ENCODE measurements at regions not wholly inside any gene's neighbourhood (a gene's known extent, or its start where the extent isn't known, plus 50 kb on each side); places are given as distances from the start of the nearest gene placed in this dataset.

DNA sequence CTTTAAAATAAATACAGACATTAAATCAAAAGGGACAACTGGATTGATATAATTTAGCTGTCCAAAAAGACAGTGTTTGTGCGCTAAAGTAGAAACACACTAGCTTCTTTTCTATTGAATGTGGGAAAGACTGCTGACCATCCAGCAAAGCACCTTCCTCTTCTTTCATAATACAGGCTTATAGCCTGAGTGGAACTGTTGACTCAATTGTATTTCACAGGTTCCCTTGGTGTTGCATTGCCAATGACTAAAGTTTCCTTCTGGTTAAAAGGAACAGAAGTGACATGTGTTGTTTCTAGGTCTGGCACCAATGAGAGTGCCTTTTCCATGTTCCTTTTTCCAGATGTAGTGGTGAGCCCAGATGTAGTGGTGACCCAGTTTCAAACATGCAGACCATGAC, 412.3 kb downstream of the RNF144A start:
- peaks cover 50% of the 10 kb centered on the region for H3K4me1 Mint-ChIP-seq
- no peak overlapping the region for H3K27ac Mint-ChIP-seq
- Histone ChIP-seq H3K9ac (ENCODE audit: extremely low read depth, low read length, poor library complexity, severe bottlenecking) (no peak overlapping the region), H3K9me3 (ENCODE audit: control insufficient read depth, low read length) (peaks cover 7% of the 10 kb centered on the region), H3K27me3 (ENCODE audit: control insufficient read depth, insufficient read depth, low read length, poor library complexity, severe bottlenecking) (peaks cover 46% of the 10 kb centered on the region), H3K27ac (ENCODE audit: low read depth, low read length) (no peak overlapping the region), H3K4me1 (ENCODE audit: control insufficient read depth, insufficient read depth, low read length) (peaks cover 11% of the 10 kb centered on the region), H3K36me3 (ENCODE audit: control insufficient read depth, insufficient read depth, low read length) (no peaks in the 10 kb centered on the region), H3K4me3 (ENCODE audit: low read length) (no peak overlapping the region)
- peaks cover 86% of the 10 kb centered on the region for H3K27me3 Mint-ChIP-seq (ENCODE audit: insufficient read depth)
- no peak for DNase-seq
- 80 to 100% methylated on average over 1 of the region's 1 CpG for WGBS, 2 experiments (ENCODE audit: insufficient coverage in 1 of 2, insufficient read length in 1 of 2)
- no peak overlapping the region for H3K4me3 Mint-ChIP-seq
- no peaks in the 10 kb centered on the region for H3K9me3 Mint-ChIP-seq
- H3K36me3 Mint-ChIP-seq (ENCODE audit: low read depth) = no peaks in the 10 kb centered on the region
- TF ChIP-seq, protein P1, sequence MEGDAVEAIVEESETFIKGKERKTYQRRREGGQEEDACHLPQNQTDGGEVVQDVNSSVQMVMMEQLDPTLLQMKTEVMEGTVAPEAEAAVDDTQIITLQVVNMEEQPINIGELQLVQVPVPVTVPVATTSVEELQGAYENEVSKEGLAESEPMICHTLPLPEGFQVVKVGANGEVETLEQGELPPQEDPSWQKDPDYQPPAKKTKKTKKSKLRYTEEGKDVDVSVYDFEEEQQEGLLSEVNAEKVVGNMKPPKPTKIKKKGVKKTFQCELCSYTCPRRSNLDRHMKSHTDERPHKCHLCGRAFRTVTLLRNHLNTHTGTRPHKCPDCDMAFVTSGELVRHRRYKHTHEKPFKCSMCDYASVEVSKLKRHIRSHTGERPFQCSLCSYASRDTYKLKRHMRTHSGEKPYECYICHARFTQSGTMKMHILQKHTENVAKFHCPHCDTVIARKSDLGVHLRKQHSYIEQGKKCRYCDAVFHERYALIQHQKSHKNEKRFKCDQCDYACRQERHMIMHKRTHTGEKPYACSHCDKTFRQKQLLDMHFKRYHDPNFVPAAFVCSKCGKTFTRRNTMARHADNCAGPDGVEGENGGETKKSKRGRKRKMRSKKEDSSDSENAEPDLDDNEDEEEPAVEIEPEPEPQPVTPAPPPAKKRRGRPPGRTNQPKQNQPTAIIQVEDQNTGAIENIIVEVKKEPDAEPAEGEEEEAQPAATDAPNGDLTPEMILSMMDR (conservative IDR thresholded peaks at IDR 0.05) = no peak

DNA sequence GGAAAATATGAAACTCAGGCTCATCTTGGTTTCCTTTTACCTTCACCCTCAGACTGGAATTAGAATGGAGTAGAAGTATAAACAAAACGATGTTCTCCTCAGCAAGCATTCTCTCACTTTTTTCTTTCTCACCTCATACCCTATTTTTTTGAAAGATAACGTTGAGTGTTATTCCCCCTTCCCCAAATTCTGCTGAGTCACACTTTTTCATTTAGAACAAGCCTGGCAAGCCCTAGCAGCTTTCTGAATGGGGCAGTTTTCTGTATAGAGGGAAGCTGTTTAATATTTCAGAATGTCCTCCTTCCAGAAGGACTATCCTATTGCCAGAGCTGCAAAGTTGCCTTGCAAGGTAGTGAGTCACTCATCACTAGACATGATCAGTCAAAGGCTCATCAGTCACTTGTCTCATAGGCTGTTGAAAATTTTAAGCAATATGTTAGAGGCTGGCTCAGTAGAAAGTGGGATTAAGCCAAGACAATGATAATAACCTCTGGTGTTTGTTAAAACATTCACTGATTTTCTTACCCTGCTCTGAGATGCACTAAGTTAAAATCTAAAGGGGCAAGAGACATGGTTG, 416.1 kb downstream of the RNF144A start:
- no peak overlapping the region for H3K4me3 Mint-ChIP-seq
- Histone ChIP-seq H3K9me3 (ENCODE audit: control insufficient read depth, low read length) (peaks cover 7% of the 10 kb centered on the region), H3K27me3 (ENCODE audit: control insufficient read depth, insufficient read depth, low read length, poor library complexity, severe bottlenecking) (peaks cover 55% of the 10 kb centered on the region), H3K4me1 (ENCODE audit: control insufficient read depth, insufficient read depth, low read length) (peaks cover 3% of the 10 kb centered on the region), H3K4me3 (ENCODE audit: low read length) (no peak overlapping the region), H3K9ac (ENCODE audit: extremely low read depth, low read length, poor library complexity, severe bottlenecking) (no peak overlapping the region), H3K27ac (ENCODE audit: low read depth, low read length) (no peak overlapping the region), H3K36me3 (ENCODE audit: control insufficient read depth, insufficient read depth, low read length) (no peaks in the 10 kb centered on the region)
- DNase-seq = no peak
- H3K27ac Mint-ChIP-seq = no peak overlapping the region
- TF ChIP-seq, protein P1 (conservative IDR thresholded peaks at IDR 0.05) = no peak
- H3K4me1 Mint-ChIP-seq = peaks cover 34% of the 10 kb centered on the region
- no peaks in the 10 kb centered on the region for H3K9me3 Mint-ChIP-seq
- WGBS, 2 experiments (ENCODE audit: insufficient coverage in 1 of 2, insufficient read length in 1 of 2) = 97% methylated on average over 2 of the region's 2 CpGs; no CpG with 5 or more reads in 1 of the 2 experiments
- H3K27me3 Mint-ChIP-seq (ENCODE audit: insufficient read depth) = peaks cover 77% of the 10 kb centered on the region
- no peaks in the 10 kb centered on the region for H3K36me3 Mint-ChIP-seq (ENCODE audit: low read depth)

DNA sequence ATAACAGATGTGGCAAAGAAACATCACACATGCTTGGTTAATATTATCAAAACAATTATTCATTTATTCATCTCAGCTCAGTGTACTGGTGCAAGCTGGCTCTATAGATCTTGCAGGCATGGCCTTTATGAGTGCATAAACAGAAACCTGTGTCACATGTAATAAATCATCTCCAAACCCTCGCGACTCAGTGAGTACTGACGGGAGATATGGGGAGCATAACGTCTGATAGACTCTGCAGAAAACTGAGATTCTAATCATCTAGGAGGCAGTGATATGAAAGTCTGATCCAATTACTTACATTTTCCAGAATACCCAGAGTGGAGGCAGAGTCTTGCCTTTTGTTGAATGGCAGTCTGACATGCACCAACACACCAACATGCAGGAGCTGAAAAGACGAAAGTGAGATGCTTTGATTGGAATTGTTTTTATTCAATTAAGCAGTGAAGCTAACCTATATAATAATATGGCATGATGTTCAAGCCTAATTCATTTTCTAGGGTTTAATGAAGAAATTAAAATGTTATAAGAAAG, 416.8 kb downstream of the RNF144A start:
- Histone ChIP-seq H3K9me3 (ENCODE audit: control insufficient read depth, low read length) (peaks cover 7% of the 10 kb centered on the region), H3K4me1 (ENCODE audit: control insufficient read depth, insufficient read depth, low read length) (peaks cover 5% of the 10 kb centered on the region), H3K4me3 (ENCODE audit: low read length) (no peak overlapping the region), H3K27ac (ENCODE audit: low read depth, low read length) (no peak overlapping the region), H3K36me3 (ENCODE audit: control insufficient read depth, insufficient read depth, low read length) (no peaks in the 10 kb centered on the region), H3K9ac (ENCODE audit: extremely low read depth, low read length, poor library complexity, severe bottlenecking) (no peak overlapping the region), H3K27me3 (ENCODE audit: control insufficient read depth, insufficient read depth, low read length, poor library complexity, severe bottlenecking) (peaks cover 47% of the 10 kb centered on the region)
- H3K4me1 Mint-ChIP-seq = peaks cover 35% of the 10 kb centered on the region
- no peak overlapping the region for H3K27ac Mint-ChIP-seq
- TF ChIP-seq, protein P1 (conservative IDR thresholded peaks at IDR 0.05) = no peak
- no peak for DNase-seq
- no peaks in the 10 kb centered on the region for H3K9me3 Mint-ChIP-seq
- peaks cover 74% of the 10 kb centered on the region for H3K27me3 Mint-ChIP-seq (ENCODE audit: insufficient read depth)
- no peaks in the 10 kb centered on the region for H3K36me3 Mint-ChIP-seq (ENCODE audit: low read depth)
- WGBS, 2 experiments (ENCODE audit: insufficient coverage in 1 of 2, insufficient read length in 1 of 2) = 93% methylated on average over 5 of the region's 5 CpGs; no CpG with 5 or more reads in 1 of the 2 experiments
- H3K4me3 Mint-ChIP-seq = no peak overlapping the region

Data from endodermal cell (in vitro differentiated cells).